ENCODE measurements at regions not wholly inside any gene's neighbourhood (a gene's known extent, or its start where the extent isn't known, plus 50 kb on each side); places are given as distances from the start of the nearest gene placed in this dataset.
"Not testable (repeated sequence)": the region's sequence is repeated elsewhere in the genome, so short reads cannot be mapped to it uniquely, and the experiment has no call there.

- no peak for TF ChIP-seq POLR2A (IDR thresholded peaks at IDR 0.05; ENCODE audit: low read depth, low read length)
- DNase-seq (ENCODE audit: insufficient read length, low spot score), result no peak
- FAIRE-seq, result peak; percentile 78
Observed at GRCh38 chr6:11414176-11414963, 123.2 kb upstream of the TMEM170B start.

- no peak for FAIRE-seq
- no peak for TF ChIP-seq POLR2A (IDR thresholded peaks at IDR 0.05; ENCODE audit: low read depth, low read length)
- DNase-seq (ENCODE audit: insufficient read length, low spot score), result no peak
Observed at GRCh38 chr6:11413728-11414127, 123.8 kb upstream of the TMEM170B start.

GRCh38 chr6:11413117-11413687 is 124.3 kb upstream of the TMEM170B start:
- TF ChIP-seq POLR2A (IDR thresholded peaks at IDR 0.05; ENCODE audit: low read depth, low read length), result no peak
- DNase-seq (ENCODE audit: insufficient read length, low spot score), result no peak
- FAIRE-seq, result no peak

GRCh38 chr6:11412616-11413015 is 124.9 kb upstream of the TMEM170B start:
- TF ChIP-seq POLR2A (IDR thresholded peaks at IDR 0.05; ENCODE audit: low read depth, low read length), result no peak
- no peak for FAIRE-seq
- DNase-seq (ENCODE audit: insufficient read length, low spot score), result no peak

DNA sequence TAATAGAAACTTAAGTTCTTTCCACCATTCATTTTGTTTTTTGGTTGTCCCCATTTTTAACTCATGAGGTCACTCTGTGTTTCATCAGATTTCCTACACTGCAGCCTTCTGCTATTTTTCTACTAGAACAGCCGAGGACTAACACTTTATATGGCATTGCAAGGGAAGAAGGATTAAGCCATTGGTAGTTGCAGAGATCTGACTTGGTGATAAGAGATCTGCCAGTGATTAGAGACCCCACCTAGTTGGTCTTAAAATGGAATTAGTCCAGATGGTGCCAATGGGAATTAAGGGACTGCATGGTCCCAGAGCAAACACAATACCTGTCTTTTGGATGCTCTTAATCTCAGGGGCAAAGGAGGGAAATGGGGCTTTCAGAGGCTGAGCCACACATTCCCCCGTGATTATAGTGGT is 125.5 kb upstream of the TMEM170B start:
- TF ChIP-seq POLR2A (IDR thresholded peaks at IDR 0.05; ENCODE audit: low read depth, low read length), result no peak
- FAIRE-seq (peak; percentile 11), DNase-seq (ENCODE audit: insufficient read length, low spot score) (no peak)

GRCh38 chr6:11411593-11411992 is 126.0 kb upstream of the TMEM170B start:
- TF ChIP-seq POLR2A (IDR thresholded peaks at IDR 0.05; ENCODE audit: low read depth, low read length), result no peak
- no peak for FAIRE-seq
- no peak for DNase-seq (ENCODE audit: insufficient read length, low spot score)

GRCh38 chr6:11410539-11411307 is 126.8 kb upstream of the TMEM170B start:
- no peak for DNase-seq (ENCODE audit: insufficient read length, low spot score)
- TF ChIP-seq POLR2A (IDR thresholded peaks at IDR 0.05; ENCODE audit: low read depth, low read length), result no peak
- FAIRE-seq, result no peak

DNA sequence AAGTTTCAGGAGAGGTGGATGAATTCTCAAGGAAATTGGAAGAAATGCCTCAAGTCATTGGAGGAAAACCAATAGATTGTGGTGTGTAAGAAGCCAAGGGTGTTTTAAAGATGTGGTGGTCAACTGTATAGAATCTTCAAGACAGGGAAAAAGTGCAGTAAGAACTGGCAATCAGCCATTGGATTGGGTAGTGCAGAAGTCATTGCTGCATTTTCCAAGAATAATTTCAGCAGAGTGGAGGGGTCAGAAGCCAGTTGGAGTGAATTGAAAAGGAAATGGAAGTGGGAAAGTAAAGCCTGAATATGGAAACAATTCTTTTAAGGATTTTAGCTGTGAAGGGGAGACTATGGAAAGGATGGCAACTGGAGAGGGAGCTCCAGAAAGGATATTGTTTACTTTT is 128.2 kb upstream of the TMEM170B start:
- no peak for DNase-seq (ENCODE audit: insufficient read length, low spot score)
- no peak for FAIRE-seq
- no peak for TF ChIP-seq POLR2A (IDR thresholded peaks at IDR 0.05; ENCODE audit: low read depth, low read length)

- no peak for TF ChIP-seq POLR2A (IDR thresholded peaks at IDR 0.05; ENCODE audit: low read depth, low read length)
- FAIRE-seq, result no peak
- DNase-seq (ENCODE audit: insufficient read length, low spot score), result no peak
Observed at GRCh38 chr6:11407414-11407813, 130.1 kb upstream of the TMEM170B start.

DNA sequence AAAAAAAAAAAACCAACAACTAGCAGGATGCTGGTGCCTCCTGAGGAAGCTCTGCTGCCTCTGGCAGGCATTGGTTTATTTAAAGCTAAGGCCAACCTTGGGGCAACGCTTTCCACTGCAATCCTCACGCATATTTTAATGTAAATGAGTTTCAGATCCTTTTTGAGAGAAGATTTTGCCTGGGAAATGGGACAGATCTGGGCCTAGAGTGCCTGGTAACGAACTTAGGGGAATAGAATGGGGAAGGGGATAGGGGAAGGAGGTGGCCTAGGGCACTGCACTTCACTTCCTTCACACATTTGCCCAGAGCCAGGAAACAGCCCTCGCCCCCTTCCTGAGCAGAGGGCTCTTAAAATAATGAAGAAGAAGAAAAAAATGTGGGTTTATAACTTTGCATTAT is 132.7 kb upstream of the TMEM170B start:
- FAIRE-seq (no peak), DNase-seq (ENCODE audit: insufficient read length, low spot score) (no peak)
- no peak for TF ChIP-seq POLR2A (IDR thresholded peaks at IDR 0.05; ENCODE audit: low read depth, low read length)

- FAIRE-seq, result no peak
- no peak for DNase-seq (ENCODE audit: insufficient read length, low spot score)
- no peak for TF ChIP-seq POLR2A (IDR thresholded peaks at IDR 0.05; ENCODE audit: low read depth, low read length)
Observed at GRCh38 chr6:11404081-11404480, 133.5 kb upstream of the TMEM170B start.

GRCh38 chr6:11403035-11403601 is 134.4 kb upstream of the TMEM170B start:
- FAIRE-seq (no peak), DNase-seq (ENCODE audit: insufficient read length, low spot score) (no peak)
- no peak for TF ChIP-seq POLR2A (IDR thresholded peaks at IDR 0.05; ENCODE audit: low read depth, low read length)

- DNase-seq (ENCODE audit: insufficient read length, low spot score); FAIRE-seq: not testable (repeated sequence)
Observed at GRCh38 chr6:11402581-11402980, 135.0 kb upstream of the TMEM170B start.

GRCh38 chr6:11401954-11402353 is 135.6 kb upstream of the TMEM170B start:
- DNase-seq (ENCODE audit: insufficient read length, low spot score); FAIRE-seq: not testable (repeated sequence)

Data from H54 (cell line).